Activated B cell treated with CpG ODN at 0.5 μM for 24 hours (primary cell): ENCODE measurements at regions not wholly inside any gene's neighbourhood (a gene's known extent, or its start where the extent isn't known, plus 50 kb on each side); places are given as distances from the start of the nearest gene placed in this dataset.

Experiments used
- ATAC-seq: fragments of 200-7000 bp; cut with Tn5 transposase; one replicate; pipeline ENCODE4 v1.10.0; 2021; ENCODE audit warnings: low read depth, mild to moderate bottlenecking, moderate library complexity
- CTCF ChIA-PET: fragments of 350-600 bp; sonication (Branson Sonifier 250); formaldehyde crosslinking; loops from one replicate; lab custom pipeline; 2021; ENCODE audit warnings: antibody characterized with exemption; lab: Charles Lee
- POLR2A ChIA-PET: fragments of 350-600 bp; sonication (Branson Sonifier 250); formaldehyde crosslinking; loops from one replicate; lab custom pipeline; 2021; ENCODE audit warnings: antibody characterized with exemption; lab: Charles Lee
- DNase-seq: peaks from one replicate; pipeline ENCODE4 v3.0.0; 2022
- H3K27ac Mint-ChIP-seq: one replicate; pipeline ENCODE4 v1.8.0; 2020; ENCODE audit warnings: mixed read lengths
- H3K27me3 Mint-ChIP-seq: one replicate; pipeline ENCODE4 v1.8.0; 2021; ENCODE audit warnings: mixed read lengths
- H3K36me3 Mint-ChIP-seq: one replicate; pipeline ENCODE4 v1.8.0; 2021; ENCODE audit warnings: low read depth, mixed read lengths
- H3K4me1 Mint-ChIP-seq: one replicate; pipeline ENCODE4 v1.8.0; 2021; ENCODE audit warnings: mixed read lengths
- H3K4me3 Mint-ChIP-seq: one replicate; pipeline ENCODE4 v1.8.0; 2020; ENCODE audit warnings: mild to moderate bottlenecking, mixed read lengths
- H3K9me3 Mint-ChIP-seq: one replicate; pipeline ENCODE4 v1.8.0; 2020; ENCODE audit warnings: mixed read lengths
- intact Hi-C: fragments of 100-400 bp; cut with micrococcal nuclease; formaldehyde crosslinking; loops from one replicate; pipeline ENCODE4 v1.15.1; 2024
- TF ChIP-seq, protein P1 (sequence below): fragments of 200-600 bp; IDR thresholded peaks from one replicate; pipeline ENCODE4 v1.8.0; 2022; ENCODE audit warnings: antibody characterized with exemption, mild to moderate bottlenecking

DNA sequence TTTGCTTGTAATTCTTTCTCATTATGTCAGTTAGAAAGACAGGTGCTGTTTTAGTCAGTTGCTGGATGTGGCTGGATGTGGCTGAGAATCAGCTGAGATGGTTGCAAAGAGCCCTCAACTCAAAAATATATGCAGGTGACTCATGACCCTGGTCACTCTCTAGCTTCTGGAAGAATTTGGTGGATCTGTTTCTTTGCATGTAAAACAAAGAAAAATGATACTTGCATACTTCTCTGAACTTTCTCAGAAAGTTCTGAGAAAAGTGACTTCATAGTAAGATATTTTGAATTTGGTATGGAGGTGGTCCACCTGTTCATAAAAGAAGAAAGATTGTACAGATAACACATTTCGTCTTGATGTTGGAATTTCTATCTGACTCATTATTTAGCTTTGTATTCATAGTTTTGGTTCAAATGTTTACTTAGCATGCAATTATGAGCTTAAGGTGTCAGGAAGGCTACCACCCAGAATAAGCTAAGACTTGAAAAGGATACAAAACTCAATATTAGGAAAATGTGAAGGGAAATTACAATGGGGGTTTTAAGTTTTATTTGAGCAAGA, 163.2 kb upstream of the OLIG3 start:
- DNase-seq (no peak), ATAC-seq (no peak)
- POLR2A ChIA-PET: no interaction called here
- H3K36me3 Mint-ChIP-seq: peaks cover 1% of the 10 kb centered on the region
- H3K27me3 Mint-ChIP-seq: peaks cover 7% of the 10 kb centered on the region
- H3K4me3 Mint-ChIP-seq: no peak overlapping the region
- H3K27ac Mint-ChIP-seq: no peak overlapping the region
- intact Hi-C loops: no loop called here
- TF ChIP-seq, protein P1, sequence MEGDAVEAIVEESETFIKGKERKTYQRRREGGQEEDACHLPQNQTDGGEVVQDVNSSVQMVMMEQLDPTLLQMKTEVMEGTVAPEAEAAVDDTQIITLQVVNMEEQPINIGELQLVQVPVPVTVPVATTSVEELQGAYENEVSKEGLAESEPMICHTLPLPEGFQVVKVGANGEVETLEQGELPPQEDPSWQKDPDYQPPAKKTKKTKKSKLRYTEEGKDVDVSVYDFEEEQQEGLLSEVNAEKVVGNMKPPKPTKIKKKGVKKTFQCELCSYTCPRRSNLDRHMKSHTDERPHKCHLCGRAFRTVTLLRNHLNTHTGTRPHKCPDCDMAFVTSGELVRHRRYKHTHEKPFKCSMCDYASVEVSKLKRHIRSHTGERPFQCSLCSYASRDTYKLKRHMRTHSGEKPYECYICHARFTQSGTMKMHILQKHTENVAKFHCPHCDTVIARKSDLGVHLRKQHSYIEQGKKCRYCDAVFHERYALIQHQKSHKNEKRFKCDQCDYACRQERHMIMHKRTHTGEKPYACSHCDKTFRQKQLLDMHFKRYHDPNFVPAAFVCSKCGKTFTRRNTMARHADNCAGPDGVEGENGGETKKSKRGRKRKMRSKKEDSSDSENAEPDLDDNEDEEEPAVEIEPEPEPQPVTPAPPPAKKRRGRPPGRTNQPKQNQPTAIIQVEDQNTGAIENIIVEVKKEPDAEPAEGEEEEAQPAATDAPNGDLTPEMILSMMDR: no peak
- CTCF ChIA-PET: interaction anchor here (1.2 kb wide), 1 partner anchor 9 kb away, joined by 3 read pairs; no protein-coding TSS in a partner anchor
- no peaks in the 10 kb centered on the region for H3K4me1 Mint-ChIP-seq
- H3K9me3 Mint-ChIP-seq: peaks cover 6% of the 10 kb centered on the region

- H3K27ac Mint-ChIP-seq: no peak overlapping the region
- H3K27me3 Mint-ChIP-seq: peaks cover 7% of the 10 kb centered on the region
- peaks cover 6% of the 10 kb centered on the region for H3K9me3 Mint-ChIP-seq
- peaks cover 1% of the 10 kb centered on the region for H3K36me3 Mint-ChIP-seq
- no peaks in the 10 kb centered on the region for H3K4me1 Mint-ChIP-seq
- intact Hi-C loops: no loop called here
- no peak overlapping the region for H3K4me3 Mint-ChIP-seq
- TF ChIP-seq, protein P1: no peak
- CTCF ChIA-PET: interaction anchor here (0.9 to 3.1 kb wide), 4 partner anchors 9 to 347 kb away, joined by 3 to 20 read pairs (median 5); no protein-coding TSS in a partner anchor
- DNase-seq (no peak), ATAC-seq (no peak)
- POLR2A ChIA-PET: no interaction called here
Measured at GRCh38 chr6:137658287-137658686, 164.1 kb upstream of the OLIG3 start.

GRCh38 chr6:137659871-137660270, 165.7 kb upstream of the OLIG3 start:
- Mint-ChIP-seq H3K9me3 (peaks cover under 1% of the 10 kb centered on the region), H3K4me3 (no peak overlapping the region), H3K27ac (no peak overlapping the region), H3K36me3 (no peaks in the 10 kb centered on the region), H3K27me3 (peaks cover 7% of the 10 kb centered on the region), H3K4me1 (no peaks in the 10 kb centered on the region)
- no peak for DNase-seq
- ChIA-PET POLR2A (no interaction called here), CTCF (interaction anchor here (1.6 to 3.1 kb wide), 2 partner anchors 285 to 346 kb away, joined by 7 to 20 read pairs; no protein-coding TSS in a partner anchor)
- intact Hi-C loops: loop anchor here (5.0 kb wide), 1 partner anchor 207 kb away; the partner anchor contains the start of gene TNFAIP3
- TF ChIP-seq, protein P1: no peak
- ATAC-seq: no peak

GRCh38 chr6:137660296-137660731, 166.1 kb upstream of the OLIG3 start:
- CTCF ChIA-PET: interaction anchor here (1.8 to 3.6 kb wide), 3 partner anchors 315 to 345 kb away, joined by 10 to 20 read pairs (median 17); no protein-coding TSS in a partner anchor
- intact Hi-C loops: loop anchor here (5.0 kb wide), 1 partner anchor 207 kb away; the partner anchor contains the start of gene TNFAIP3
- ATAC-seq: no peak

GRCh38 chr6:137661601-137662000, 167.4 kb upstream of the OLIG3 start:
- Mint-ChIP-seq H3K4me3 (no peak overlapping the region), H3K36me3 (no peaks in the 10 kb centered on the region), H3K9me3 (no peaks in the 10 kb centered on the region), H3K27me3 (peaks cover 7% of the 10 kb centered on the region), H3K4me1 (no peaks in the 10 kb centered on the region), H3K27ac (no peak overlapping the region)
- POLR2A ChIA-PET: interaction anchor here (0.6 kb wide), 1 partner anchor 205 kb away, joined by 3 read pairs; no protein-coding TSS in a partner anchor
- intact Hi-C loops: loop anchor here (1.0 to 5.0 kb wide), 7 partner anchors 44 to 446 kb away; partner anchors contain the start of genes PERP and TNFAIP3
- CTCF ChIA-PET: interaction anchor here (0.6 to 3.6 kb wide), 15 partner anchors 32 to 447 kb away, joined by 3 to 17 read pairs (median 6); no protein-coding TSS in a partner anchor
- ATAC-seq: peak; percentile 56
- TF ChIP-seq, protein P1: no peak
- no peak for DNase-seq

More at GRCh38 chr6:137660296-137660731, 166.1 kb upstream of the OLIG3 start:
- no peak for DNase-seq
- Mint-ChIP-seq H3K27me3 (peaks cover 7% of the 10 kb centered on the region), H3K27ac (no peak overlapping the region), H3K9me3 (no peaks in the 10 kb centered on the region), H3K36me3 (no peaks in the 10 kb centered on the region), H3K4me1 (no peaks in the 10 kb centered on the region), H3K4me3 (no peak overlapping the region)
- POLR2A ChIA-PET: no interaction called here
- TF ChIP-seq, protein P1: no peak
